ENCODE measurements at regions not wholly inside any gene's neighbourhood (a gene's known extent, or its start where the extent isn't known, plus 50 kb on each side); places are given as distances from the start of the nearest gene placed in this dataset.
"Not testable (repeated sequence)": the region's sequence is repeated elsewhere in the genome, so short reads cannot be mapped to it uniquely, and the experiment has no call there.

DNA sequence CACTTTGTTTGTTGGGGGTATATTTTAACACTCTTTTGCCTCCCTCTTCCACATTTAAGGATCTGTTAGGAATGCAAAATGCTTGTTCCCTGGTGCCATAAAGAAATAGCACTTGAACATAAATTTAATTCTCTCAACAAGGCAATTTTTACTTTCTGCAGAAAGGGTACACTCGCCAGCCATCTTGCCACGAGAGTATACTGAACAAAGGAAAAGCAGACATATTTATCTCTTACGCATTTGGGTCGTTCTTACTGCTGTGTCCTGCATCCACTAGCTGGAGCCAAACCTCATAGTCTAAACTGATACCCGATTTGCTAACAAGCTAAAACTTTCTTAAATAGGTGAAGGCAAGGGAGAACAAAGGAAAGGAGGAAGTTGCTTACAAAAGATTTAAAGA, 129.5 kb downstream of the B3GNT2 start:
- no peak for TF ChIP-seq CTCF (IDR thresholded peaks at IDR 0.05; ENCODE audit: low read depth, low read length)
- H3K4me3 ChIP-seq (ENCODE audit: low read depth, low read length): no peak overlapping the region

- no peak overlapping the region for H3K4me3 ChIP-seq (ENCODE audit: low read depth, low read length)
- no peak for TF ChIP-seq CTCF (IDR thresholded peaks at IDR 0.05; ENCODE audit: low read depth, low read length)
Measured at GRCh38 chr2:62321380-62322289, 125.7 kb downstream of the B3GNT2 start.

- H3K4me3 ChIP-seq (ENCODE audit: low read depth, low read length): no peak overlapping the region
- no peak for TF ChIP-seq CTCF (IDR thresholded peaks at IDR 0.05; ENCODE audit: low read depth, low read length)
Measured at GRCh38 chr2:62320657-62321357, 124.9 kb downstream of the B3GNT2 start.

DNA sequence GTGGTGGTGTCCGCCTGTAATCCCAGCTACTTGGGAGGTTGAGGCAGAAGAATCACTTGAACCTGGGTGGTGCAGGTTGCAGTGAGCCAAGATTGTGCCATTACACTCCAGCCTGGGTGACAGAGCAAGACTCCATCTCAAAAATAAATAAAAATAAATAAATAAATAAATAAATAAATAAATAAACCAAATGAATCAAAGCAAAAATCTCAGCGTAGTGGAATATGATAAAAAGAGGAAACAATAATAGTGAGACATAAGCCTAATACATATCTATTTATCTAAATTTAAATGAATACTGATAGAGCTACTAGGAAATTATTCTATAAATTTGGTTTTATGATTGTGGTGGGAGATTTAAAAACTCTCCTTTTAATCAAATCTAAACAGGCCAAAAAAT, 124.2 kb downstream of the B3GNT2 start:
- not testable (repeated sequence) for H3K4me3 ChIP-seq (ENCODE audit: low read depth, low read length)

- H3K4me3 ChIP-seq (ENCODE audit: low read depth, low read length): no peak overlapping the region
- TF ChIP-seq CTCF (IDR thresholded peaks at IDR 0.05; ENCODE audit: low read depth, low read length): no peak
Measured at GRCh38 chr2:62319070-62319469, 123.2 kb downstream of the B3GNT2 start.

- H3K4me3 ChIP-seq (ENCODE audit: low read depth, low read length): no peak overlapping the region
- no peak for TF ChIP-seq CTCF (IDR thresholded peaks at IDR 0.05; ENCODE audit: low read depth, low read length)
Measured at GRCh38 chr2:62315476-62315875, 119.6 kb downstream of the B3GNT2 start.

GRCh38 chr2:62314291-62314690, 118.4 kb downstream of the B3GNT2 start:
- no peak overlapping the region for H3K4me3 ChIP-seq (ENCODE audit: low read depth, low read length)
- TF ChIP-seq CTCF (IDR thresholded peaks at IDR 0.05; ENCODE audit: low read depth, low read length): no peak
